GF-D8 (cell line): ENCODE measurements at regions not wholly inside any gene's neighbourhood (a gene's known extent, or its start where the extent isn't known, plus 50 kb on each side); places are given as distances from the start of the nearest gene placed in this dataset.
"Not testable (repeated sequence)": the region's sequence is repeated elsewhere in the genome, so short reads cannot be mapped to it uniquely, and the experiment has no call there.

Experiments used
- DNase-seq: peaks from one replicate; lab custom pipeline; 2025; lab: John Stamatoyannopoulos, UW

DNA sequence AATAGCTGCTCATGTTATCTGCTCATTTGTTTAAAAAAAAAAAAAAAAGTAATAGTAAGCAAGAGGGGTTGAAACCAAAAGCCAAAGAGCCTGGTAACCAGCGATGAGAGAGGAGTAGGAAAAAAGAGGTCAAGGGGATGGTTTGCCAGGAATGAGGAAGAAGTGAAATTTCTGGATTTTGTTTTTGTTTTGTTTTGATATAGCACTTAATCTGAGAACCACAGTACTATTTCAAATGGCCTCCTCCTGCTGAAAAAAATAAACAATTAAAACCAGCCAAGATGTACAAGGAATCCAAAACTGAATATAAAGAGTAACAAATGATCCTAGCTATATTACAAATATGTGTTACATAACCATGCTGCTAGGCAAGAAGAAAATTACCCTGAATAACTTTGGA lies 213.1 kb downstream of the FGFR2 start:
- DNase-seq = no peak

DNA sequence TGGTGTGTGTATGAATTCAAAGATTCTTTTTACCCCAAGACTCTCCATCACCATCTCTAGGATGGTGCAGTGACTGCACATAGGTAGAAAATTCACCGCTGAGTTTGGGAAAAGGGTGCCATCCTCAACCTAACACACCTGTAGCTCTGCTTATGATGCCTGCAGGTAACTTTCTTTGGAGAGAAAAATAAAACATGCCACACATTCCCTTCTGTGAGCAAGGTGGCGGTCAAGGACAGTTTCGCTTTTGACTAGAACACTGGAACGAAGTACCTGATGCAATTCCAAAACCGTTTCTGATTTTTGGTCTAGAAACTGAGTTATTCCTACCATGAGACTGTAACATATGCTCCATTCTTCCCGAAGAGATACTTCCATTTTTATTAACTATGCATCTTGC lies 205.6 kb downstream of the FGFR2 start:
- DNase-seq = no peak

DNA sequence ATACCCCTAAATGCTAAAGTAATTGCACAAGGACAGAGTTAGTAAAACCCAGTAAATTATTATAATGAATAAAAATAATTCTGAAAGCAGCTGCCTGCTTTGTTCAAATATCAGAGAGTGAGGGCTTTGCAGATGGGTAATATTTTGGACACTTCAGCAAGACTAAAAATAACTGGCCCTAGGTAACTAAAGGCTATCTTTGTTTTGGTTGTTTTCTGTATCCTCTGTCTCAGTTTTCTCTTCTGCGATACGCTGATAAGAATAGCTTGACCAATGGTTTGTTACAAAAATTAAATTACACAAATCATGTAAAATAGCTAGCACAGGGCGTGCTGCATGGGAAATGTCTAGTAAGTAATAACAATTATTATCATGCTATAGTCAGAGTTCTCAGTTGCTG lies 204.7 kb downstream of the FGFR2 start:
- no peak for DNase-seq

DNA sequence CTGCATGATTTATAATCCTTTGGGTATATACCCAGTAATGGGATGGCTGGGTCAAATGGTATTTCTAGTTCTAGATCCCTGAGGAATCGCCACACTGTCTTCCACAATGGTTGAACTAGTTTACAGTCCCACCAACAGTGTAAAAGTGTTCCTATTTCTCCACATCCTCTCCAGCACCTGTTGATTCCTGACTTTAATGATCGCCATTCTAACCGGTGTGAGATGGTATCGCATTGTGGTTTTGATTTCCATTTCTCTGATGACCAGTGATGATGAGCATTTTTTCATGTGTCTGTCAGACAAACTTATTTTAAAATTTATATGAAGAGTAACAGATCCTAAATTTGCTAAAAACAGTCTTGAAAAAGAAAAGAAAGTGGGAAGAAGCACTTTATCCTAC lies 197.7 kb downstream of the FGFR2 start:
- not testable (repeated sequence) for DNase-seq

DNA sequence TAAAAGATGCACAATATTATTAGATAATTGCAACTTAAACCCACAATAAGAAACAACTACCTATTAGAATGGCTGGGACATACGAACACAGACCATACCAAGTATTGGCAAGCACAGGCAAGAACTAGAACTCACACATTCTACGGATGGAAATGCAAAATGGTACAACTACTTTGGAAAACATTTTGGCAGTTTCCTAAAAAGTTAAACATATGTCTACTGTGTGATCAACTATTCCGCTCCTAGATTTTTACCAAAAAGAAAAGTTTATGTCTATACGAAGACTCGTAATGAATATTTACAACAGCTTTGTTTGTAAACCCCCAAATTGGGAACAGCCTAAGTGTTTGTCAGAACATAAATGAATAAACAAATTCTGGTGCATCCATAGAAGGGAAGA lies 194.7 kb downstream of the FGFR2 start:
- DNase-seq = no peak

DNA sequence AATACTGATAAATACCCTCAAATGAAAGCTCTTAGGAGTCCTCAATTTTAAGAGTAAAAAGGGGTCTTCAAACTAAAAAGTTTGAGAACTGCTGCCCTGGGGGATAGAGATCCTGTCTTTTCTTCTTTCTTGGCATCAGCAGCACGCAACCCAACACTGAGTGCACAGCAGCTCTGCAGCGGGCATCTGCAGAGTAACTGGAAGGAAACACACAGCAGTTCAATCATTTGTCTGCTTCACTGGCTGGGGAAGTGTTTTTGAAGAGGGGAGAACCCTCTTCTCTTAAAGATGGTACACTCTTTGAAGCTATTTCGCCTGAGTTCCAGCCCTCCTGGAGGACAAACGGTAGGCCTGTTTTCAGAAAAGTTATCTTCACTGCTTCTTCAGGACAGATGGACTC lies 193.6 kb downstream of the FGFR2 start:
- no peak for DNase-seq

DNA sequence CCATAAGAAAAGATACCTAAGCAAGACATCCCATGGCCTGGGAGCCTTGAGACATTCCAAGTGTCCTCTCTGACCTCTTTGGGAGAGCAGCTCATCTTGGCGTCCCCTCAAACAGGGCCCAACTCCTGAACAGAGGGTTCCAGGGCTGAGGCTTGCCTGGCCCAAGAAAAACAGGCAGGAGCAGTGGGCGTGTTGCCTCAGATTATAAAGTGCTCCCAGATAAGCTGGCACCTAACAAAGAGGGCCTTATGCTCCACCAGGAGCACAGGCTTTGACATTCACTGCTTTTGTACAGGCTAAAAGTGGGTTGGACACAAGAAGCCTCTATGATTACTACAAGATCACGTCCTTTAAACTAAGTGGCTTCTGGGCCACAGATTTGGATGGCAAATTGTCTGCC lies 193.1 kb downstream of the FGFR2 start:
- DNase-seq = no peak

DNA sequence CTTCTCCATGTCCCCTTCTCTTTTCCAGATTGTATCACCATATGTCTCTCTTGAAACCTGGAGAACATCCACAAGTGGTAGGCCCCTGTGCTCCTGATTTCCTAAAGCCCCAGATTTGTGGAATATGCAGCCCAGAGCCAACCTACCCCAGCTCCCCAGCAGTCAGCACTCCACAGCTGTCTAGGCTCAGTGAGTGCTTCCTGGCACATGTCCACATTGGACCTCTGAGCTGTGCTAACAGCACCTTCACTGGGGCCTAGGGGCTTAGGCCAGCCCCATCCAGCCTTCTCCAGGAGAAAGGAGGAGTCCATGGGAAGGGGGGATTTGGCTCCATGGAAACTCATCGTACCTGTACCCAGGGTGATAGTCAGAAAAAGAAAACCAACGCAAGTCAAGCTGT lies 192.7 kb downstream of the FGFR2 start:
- DNase-seq = no peak

DNA sequence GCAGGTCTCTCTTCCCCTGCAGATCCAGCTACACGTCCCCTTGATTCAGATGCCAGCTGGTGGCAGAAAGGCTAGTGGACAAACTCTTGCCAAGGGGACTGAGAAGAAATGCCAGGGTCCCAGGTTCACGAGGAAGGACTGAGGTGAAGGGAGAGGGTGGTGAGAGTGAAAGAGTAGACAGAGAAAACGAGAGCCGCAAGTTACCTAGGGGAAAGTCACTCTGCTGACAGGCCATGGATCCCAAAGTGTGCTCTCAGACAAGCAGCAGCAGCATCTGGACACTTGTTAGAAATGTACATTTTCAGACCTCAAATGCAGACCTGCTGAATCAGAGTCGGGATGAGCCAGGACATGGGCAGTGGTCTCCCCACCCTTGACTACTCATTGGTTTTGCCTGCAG lies 192.3 kb downstream of the FGFR2 start:
- no peak for DNase-seq

DNA sequence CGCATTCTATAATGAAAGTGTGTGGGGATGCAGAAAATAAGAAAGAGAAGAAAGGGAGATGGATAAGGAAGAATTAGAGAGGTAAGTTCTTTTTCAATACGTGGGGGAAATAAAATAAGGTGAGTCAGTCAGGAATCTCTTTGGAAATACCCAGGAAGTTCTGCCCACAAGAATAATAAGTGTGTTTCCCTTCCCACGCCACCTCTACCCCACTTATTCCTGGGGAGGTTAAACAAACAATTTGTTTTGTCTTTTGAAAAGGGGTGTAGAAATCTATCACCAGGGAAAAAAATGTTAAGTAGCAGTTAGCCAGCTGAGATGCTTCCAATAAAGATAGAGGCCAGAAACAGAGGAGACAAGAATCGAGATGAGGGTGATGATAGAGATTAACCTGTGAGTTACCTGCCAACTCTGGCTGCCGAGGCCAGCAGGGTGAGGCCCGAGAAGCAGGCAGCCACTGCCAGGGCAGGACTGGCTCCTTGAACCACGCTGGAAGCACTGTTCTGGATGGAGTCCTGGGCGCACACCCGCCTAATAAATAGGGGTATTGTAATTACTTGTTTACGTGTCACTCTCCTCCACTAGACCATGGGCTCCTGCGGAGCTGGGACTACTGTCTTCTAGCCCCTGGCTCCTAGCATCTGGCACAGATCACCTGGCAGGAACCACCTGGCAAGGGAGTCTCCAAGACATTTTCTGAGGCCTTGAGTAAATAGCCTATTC lies 191.3 kb downstream of the FGFR2 start:
- DNase-seq = no peak

DNA sequence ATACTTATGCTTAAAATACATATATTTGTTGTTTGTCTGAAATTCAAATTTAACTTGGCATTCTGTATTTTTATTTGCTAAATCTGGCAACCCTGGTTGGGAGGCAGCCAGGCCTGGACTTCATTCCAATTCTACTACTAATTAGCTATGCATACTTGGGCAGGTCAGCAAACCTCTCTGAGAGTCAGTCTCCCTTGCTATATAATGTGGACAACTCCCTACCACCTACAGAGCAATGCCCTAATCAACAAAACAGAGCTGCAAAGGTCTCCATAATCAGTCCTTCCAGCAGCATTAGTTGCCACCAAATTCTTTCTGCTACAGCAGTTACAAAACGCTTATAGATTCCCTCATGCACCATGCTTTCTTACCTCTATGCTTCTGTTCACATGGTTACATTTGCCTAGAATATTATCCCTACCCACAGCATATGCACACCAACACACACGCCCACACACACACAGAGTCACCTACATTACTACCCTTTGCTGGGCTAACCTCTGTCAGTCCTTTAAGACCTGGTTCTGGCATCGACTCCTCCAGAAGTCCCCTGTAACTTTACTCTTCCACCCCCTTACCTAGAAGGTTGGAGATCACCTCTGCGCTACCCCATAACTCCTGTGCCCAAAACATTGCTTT lies 188.7 kb downstream of the FGFR2 start:
- no peak for DNase-seq

DNA sequence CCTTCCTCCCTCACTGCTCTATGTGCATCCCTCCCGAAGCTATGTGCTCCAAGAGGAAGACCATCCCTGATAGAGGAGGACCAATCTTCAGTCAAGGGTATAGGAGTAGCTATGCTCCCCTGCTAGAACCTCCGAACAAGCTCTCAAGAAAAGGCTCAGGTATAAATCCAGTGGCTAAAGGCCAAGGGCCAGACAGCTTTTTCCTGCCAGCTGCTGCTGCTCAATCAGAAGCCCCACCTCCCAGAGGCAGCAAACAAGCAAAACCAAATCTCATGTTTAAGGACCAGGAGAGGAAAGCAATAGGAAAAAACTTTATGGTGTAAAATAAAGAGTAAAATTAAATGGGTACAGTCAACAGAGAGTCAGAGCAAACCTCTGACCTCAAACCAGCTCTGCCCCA lies 187.2 kb downstream of the FGFR2 start:
- no peak for DNase-seq

DNA sequence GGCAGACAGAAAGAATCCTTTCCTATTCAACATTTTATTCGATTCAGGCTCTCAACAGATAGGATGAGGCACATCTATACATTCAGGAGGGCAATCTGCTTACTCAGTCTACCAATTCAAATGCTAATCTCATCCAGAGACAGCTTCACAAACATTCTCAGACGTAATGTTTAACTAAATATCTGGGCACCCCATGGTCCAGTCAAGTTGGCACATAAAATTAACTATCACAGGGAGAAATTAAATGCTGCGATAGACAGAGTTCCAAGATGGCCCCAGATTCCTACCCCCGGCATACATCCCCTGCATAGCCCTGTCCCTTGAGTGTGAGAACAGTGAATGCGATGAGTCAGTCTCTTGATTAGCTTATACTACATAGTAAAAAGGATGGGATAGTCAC lies 184.3 kb downstream of the FGFR2 start:
- no peak for DNase-seq

DNA sequence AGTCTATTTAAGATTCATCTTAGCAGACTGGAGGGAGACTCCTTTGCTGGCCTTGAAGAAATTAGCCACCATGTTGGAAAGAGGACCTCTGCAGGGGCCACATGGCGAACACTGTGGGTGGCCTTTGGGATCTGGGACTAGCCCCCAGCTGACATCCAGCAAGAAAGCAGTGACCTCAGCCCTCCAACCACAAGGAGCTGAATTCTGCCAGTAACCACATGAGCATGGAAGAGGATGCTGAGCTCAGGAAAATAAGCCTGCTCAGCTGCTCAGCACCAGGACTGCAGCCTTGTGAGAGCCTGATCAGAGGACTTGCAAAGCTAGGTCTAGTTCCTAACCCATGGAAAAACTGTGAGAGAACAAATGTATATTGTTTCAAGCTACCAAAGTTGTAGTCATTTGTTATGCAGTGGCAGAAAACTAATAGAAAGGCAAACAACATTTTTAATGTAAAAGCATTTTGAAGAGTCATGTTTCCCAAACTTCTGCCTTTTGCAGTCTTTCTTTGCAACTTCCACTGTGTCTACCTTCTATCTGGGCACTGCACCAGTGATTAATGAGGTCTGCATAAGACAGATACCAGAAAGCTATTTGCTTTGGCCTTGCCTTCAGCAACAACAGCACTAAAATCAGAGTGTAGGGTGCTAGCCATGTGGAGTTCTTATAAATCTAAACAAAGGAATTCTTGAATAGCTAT lies 183.7 kb downstream of the FGFR2 start:
- DNase-seq = no peak

DNA sequence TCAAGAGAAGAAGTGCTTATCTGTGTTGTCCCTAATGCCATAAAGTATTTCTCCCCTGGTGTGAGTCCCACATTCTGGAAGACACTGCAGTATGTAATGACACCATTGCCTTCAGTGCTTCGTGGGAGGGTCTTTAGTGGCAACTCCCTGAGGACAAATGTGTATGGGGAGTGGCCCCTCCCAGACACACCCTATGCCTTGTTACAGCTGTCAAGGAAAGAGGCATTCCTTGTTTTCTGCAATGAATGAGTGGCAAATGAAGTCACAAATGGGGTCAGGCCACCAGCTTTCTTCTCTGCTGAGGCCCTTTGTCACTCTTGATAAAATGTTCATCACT lies 183.2 kb downstream of the FGFR2 start:
- no peak for DNase-seq

DNA sequence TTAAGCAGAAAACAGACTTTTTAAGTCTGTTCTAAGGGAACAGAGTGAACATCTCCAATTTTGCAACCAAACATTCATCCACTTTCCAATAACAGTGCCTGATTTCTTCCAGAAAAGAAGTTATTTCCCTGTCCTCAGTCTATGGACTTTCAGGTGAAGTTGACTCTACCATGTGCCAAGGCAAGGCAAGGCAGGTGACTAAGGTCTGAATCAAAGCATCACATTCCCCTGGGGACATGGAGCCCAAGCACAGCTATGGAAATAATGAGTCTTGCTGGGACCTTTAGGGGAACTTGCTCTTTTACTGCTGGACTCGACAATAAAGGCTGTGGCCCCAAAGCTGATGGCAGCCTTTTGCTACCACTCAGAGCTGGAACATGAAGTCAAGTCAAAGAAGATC lies 182.2 kb downstream of the FGFR2 start:
- no peak for DNase-seq

DNA sequence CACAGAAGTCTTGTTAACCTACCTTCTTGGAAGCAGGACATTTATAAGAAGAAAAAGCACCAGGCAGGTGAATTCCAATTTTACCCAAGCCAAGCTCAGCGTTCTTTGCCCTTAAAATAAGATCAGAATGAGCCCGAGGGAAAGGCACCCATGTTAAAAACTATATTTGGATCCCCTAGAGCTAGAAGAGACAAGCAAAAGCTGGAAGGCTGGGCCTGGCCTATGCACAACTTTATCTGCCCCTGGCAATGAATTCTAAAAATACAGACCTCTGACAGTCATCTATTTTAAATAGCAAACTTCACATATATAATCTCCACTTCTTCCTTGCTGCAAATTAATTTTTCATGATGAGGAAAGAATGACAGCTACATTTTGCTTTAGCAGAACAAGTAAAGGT lies 180.9 kb downstream of the FGFR2 start:
- no peak for DNase-seq

DNA sequence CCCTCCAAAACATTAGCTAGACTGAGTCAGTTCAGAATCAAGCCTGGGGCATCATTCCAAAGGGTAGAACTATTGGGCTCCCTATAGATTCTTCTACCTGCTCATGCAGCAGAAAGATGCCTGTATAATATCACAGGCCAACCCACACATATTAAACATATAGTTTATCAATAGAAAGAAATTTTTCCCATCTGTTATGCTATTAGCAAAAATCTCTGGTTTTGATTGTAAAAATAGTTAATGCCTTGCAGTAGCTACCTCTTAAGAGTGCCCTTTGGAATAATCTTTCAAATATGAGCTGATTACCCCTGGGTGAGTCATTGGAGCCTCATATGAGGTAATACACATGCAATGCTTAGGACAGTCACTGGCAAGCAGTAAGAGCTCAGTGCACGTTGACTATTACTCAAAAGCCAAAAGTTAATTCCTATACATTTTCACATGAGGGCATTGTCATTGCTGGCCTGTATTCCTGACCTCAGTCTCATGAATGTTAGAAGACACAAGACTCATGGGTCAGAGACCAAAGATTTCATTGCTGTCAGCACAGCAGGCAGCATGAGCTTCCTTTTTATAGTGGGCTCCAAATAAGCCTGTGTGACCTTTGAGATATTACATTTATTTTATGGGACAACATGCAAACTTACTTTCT lies 180.0 kb downstream of the FGFR2 start:
- DNase-seq = no peak

DNA sequence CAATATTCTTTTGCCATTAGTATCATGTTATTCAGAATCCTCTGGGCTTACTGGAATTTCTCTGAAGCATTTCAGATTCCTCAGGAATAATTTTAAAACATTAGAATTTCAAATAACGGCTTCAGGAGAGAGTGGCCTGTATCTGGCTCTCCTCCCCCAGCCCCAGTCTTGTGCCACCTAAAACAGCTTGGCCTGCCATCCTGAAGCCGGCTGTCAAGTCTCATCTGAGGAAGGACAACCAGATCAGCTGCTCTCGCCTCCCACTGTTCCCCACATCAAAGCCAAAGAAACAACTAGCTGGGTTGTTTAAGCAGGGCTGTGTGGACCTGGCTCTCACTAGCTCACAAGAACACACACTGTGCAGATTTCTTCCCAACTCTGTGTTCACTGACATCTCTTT lies 178.2 kb downstream of the FGFR2 start:
- DNase-seq = no peak

DNA sequence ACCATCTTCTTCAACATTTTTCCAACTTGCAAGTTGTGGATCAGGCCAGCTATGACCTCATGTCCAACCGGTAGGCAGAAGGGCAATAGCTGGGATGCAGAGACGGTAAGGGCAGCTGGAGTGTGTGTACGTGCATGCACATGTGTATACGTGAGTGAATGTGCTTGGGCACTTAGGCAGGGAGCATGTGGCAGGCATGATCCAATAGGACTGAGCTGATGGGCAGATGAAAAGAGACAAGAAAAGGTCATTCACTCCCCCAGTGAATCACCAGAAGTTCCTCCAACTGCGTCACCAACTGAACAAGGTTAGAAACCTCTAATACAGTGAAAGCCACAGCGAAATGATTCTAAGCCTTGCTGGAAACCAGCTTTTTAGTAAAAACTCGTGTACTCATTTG lies 176.1 kb downstream of the FGFR2 start:
- DNase-seq = no peak

DNA sequence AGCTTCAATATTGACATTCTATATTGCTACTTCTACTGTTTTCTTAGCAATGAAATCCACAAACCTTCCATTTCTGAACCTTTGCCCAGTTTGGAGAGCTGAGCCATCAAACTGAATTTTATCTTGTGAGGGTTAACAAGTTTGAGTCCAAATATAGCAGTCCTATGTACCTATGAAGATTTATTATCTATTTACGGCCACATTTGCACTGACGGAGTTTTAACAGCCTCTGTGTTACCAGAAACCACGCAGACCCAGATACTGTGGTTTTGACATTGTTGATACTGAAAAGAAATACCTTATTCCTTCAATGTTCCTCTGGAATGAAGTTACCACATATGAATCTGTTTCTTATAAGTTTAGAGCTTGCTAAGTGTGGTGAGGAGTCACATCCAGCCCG lies 172.6 kb downstream of the FGFR2 start:
- DNase-seq = no peak

DNA sequence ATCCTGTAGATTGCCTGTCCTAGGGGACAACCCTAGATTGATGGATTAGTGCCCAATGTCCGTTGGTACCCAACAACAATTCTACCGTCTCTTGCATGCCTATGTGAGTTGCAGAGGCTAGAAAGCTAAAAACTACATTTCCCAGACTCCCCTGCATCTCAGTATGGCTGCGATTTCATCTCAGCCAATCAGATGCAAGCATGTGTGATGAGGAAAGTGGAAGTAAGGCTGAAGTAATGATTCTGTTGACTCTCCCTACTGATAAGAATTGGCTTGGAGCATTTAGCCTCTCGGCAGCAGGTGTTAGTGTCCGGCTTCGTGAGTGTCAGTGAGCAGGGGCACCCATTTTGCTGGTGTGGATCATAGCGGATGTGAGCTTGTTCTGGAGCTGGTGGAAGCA lies 171.9 kb downstream of the FGFR2 start:
- no peak for DNase-seq
